ENCODE measurements at regions not wholly inside any gene's neighbourhood (a gene's known extent, or its start where the extent isn't known, plus 50 kb on each side); places are given as distances from the start of the nearest gene placed in this dataset.

DNA sequence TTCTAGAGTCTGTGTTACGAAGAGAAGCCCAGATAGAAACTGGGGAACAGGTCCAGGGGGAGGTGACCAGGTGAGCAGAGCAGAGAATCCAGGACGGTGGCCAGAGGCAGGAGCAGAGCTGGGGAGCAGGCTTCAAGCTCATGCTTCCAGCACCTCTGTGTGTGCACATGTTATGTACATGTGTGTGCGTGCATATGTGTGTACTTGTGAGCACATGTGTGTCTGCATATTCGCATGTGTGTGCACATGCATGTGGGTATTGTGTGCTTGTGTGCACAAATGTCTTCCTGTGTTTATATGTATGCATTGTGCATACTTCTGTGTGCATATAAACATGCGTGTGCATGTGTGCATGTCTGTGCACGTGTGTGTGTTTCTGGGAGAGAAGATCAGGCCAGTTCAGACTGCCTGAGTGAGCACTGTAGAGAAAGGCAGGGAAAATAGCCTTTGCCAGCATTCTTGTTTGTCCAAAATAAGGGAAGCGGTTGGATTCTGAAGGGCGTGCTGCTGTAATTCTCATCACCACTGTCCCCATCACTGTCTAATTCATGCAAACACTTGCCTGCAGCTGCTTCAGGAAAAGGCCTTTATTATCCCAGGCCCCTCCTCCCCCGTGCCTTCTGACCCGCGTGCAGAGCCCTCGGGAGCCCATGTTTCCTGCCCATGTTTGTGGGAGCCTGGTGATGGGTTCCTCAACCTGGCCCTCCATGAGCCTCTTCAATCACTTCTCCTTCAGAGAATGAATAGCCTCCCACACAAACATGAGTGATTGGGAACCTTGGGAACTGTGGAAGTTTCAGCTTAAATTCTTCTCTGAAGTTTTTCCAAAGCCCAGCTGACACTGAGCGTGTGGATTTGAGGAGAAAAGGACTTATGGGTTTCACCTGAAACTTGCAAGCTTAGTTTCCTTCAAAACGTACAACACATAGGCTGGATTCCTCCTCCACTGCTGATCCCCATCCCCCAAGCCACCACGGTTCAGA, 161.7 kb upstream of the AFDN start:
- POLR2A ChIA-PET, result no interaction called here

DNA sequence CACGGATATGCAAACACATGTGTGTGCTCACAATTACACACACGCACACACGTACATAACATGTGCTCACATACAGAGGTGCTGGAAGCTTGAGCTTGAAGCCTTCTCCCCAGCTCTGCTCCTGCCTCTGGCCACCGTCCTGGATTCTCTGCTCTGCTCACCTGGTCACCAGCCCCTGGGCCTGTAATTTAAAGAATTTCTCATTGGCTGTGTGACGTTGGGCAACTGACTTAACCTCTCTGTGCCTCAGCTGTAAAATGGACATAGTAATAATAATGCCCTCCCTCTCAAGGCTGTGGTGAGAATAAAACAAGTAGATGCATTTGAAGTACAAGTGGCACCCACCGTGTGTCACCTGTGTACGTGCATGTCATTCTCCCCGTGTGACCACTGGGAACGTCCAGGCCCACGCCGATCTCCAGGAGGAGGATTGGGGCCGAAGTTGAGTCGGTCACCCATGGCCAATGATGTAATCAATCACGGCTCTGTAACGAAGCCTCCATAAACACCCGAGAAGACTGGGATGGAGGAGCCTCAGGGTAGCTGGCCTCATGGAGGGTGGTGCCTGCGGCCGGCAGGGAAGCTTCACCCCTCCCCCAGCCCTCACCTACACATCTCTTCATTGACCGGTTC, 160.9 kb upstream of the AFDN start:
- no peak for DNase-seq (ENCODE audit: low read depth, low spot score)
- POLR2A ChIA-PET, result no interaction called here
- Histone ChIP-seq H3K27me3 (ENCODE audit: control insufficient read depth, insufficient read depth, low read length) (no peaks in the 10 kb centered on the region), H3K4me3 (ENCODE audit: low read depth, low read length) (no peak overlapping the region), H3K9me3 (ENCODE audit: control insufficient read depth, insufficient read depth, low read length) (peaks cover 98% of the 10 kb centered on the region), H3K27ac (ENCODE audit: low read depth, low read length) (no peak overlapping the region)
- CTCF ChIA-PET, result no interaction called here
- TF ChIP-seq, protein P1, sequence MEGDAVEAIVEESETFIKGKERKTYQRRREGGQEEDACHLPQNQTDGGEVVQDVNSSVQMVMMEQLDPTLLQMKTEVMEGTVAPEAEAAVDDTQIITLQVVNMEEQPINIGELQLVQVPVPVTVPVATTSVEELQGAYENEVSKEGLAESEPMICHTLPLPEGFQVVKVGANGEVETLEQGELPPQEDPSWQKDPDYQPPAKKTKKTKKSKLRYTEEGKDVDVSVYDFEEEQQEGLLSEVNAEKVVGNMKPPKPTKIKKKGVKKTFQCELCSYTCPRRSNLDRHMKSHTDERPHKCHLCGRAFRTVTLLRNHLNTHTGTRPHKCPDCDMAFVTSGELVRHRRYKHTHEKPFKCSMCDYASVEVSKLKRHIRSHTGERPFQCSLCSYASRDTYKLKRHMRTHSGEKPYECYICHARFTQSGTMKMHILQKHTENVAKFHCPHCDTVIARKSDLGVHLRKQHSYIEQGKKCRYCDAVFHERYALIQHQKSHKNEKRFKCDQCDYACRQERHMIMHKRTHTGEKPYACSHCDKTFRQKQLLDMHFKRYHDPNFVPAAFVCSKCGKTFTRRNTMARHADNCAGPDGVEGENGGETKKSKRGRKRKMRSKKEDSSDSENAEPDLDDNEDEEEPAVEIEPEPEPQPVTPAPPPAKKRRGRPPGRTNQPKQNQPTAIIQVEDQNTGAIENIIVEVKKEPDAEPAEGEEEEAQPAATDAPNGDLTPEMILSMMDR (IDR thresholded peaks at IDR 0.05; ENCODE audit: low read depth, low read length), result no peak

More for the DNA sequence above, 161.7 kb upstream of the AFDN start:
- Histone ChIP-seq H3K27me3 (ENCODE audit: control insufficient read depth, insufficient read depth, low read length) (no peaks in the 10 kb centered on the region), H3K9me3 (ENCODE audit: control insufficient read depth, insufficient read depth, low read length) (peaks cover 92% of the 10 kb centered on the region), H3K27ac (ENCODE audit: low read depth, low read length) (no peak overlapping the region), H3K4me3 (ENCODE audit: low read depth, low read length) (no peak overlapping the region)
- CTCF ChIA-PET, result no interaction called here
- no peak for DNase-seq (ENCODE audit: low read depth, low spot score)
- TF ChIP-seq, protein P1 (IDR thresholded peaks at IDR 0.05; ENCODE audit: low read depth, low read length), result no peak

DNA sequence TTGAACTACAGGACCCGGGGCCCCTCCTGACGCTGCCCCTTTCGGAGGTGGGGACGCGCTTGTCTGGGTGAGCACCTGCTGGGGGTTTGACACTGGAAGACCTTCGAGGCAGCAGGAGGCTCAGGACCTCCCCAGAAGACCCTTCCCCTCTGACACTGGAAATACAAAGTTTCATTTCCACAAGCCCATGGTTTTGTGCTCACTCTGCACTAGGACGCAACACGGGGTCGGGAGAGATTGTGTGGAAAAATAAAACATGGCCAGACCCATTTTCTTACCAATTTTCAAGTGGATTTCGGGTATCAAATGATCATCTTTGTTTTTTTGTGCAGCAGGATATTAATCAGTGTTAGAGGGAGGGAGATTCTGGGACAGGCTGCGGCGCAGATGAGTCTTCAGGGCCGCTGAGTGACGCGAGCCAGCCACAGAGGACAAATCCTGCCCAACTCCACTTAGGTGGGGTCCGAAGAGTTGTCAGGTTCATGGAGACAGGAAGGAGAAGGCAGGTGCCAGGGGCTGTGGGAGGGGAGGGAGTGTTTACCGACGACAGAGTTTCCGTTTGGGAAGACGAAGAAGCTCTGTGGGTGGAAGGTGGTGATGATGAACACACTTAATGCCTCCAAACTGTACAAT, 160.0 kb upstream of the AFDN start:
- ChIA-PET CTCF (no interaction called here), POLR2A (no interaction called here)
- Histone ChIP-seq H3K27ac (ENCODE audit: low read depth, low read length) (no peak overlapping the region), H3K4me3 (ENCODE audit: low read depth, low read length) (no peak overlapping the region), H3K27me3 (ENCODE audit: control insufficient read depth, insufficient read depth, low read length) (no peaks in the 10 kb centered on the region), H3K9me3 (ENCODE audit: control insufficient read depth, insufficient read depth, low read length) (peaks cover 99% of the 10 kb centered on the region)
- TF ChIP-seq, protein P1 (IDR thresholded peaks at IDR 0.05; ENCODE audit: low read depth, low read length), result no peak
- DNase-seq (ENCODE audit: low read depth, low spot score), result no peak

DNA sequence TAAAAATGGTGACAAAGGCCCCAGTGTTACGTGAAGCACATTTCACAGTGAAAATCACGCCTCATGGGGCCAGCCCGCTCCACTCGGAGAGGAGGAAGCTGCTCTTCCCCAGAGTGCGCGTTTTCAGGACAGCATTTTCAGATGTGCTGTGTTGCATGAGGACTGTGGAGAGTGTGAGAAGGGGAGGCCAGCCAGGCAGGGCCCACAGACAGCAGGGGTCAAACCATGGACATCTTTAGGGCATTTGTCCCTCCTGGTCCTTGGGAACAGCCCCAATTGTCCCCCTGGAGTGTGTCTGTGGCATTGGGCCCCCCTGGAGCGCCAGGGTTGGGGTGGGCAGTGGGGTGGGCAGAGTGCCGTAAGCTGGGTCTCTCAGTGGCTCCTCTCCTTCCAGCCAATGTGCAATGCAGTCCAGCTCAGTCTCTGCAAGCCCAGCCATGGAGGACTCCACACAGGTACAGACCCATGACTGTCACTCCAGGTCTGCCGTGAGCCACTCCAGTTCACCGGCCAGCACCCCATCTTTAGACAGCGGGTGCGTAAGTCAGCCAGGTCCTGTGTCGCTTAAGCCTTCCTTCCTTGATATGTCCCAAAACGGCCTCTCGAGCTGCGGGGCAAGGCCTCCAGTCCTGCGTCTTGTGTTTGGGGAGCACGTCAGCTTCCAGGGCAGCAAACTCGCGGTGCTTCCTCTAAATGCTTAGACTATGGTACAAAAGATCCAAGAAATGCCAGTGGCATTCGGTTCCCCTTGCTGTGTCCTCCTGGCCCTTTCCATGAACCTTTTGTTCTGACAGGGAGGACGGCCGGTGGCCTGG, 159.3 kb upstream of the AFDN start:
- Histone ChIP-seq H3K27ac (ENCODE audit: low read depth, low read length) (no peak overlapping the region), H3K27me3 (ENCODE audit: control insufficient read depth, insufficient read depth, low read length) (no peaks in the 10 kb centered on the region), H3K4me3 (ENCODE audit: low read depth, low read length) (no peak overlapping the region), H3K9me3 (ENCODE audit: control insufficient read depth, insufficient read depth, low read length) (peaks cover 99% of the 10 kb centered on the region)
- no peak for DNase-seq (ENCODE audit: low read depth, low spot score)
- ChIA-PET POLR2A (no interaction called here), CTCF (no interaction called here)
- TF ChIP-seq, protein P1 (IDR thresholded peaks at IDR 0.05; ENCODE audit: low read depth, low read length), result no peak
